ENCODE measurements at regions not wholly inside any gene's neighbourhood (a gene's known extent, or its start where the extent isn't known, plus 50 kb on each side); places are given as distances from the start of the nearest gene placed in this dataset.
A peak's percentile ranks its signal among the peaks of the same experiment; 100 is the strongest.
"Not testable (repeated sequence)": the region's sequence is repeated elsewhere in the genome, so short reads cannot be mapped to it uniquely, and the experiment has no call there.

- FAIRE-seq (no peak), DNase-seq (ENCODE audit: low spot score) (no peak)
Measured at GRCh38 chr16:48704710-48705109, 94.7 kb upstream of the N4BP1 start.

GRCh38 chr16:48687421-48688038, 77.5 kb upstream of the N4BP1 start:
- peak; percentile 82 for DNase-seq (ENCODE audit: low spot score)
- no peak for FAIRE-seq

- FAIRE-seq (no peak), DNase-seq (ENCODE audit: low spot score) (no peak)
Measured at GRCh38 chr16:48684148-48684547, 74.2 kb upstream of the N4BP1 start.

GRCh38 chr16:48682971-48683370, 73.0 kb upstream of the N4BP1 start:
- no peak for FAIRE-seq

GRCh38 chr16:48681520-48681919, 71.5 kb upstream of the N4BP1 start:
- FAIRE-seq (no peak), DNase-seq (ENCODE audit: low spot score) (no peak)

More at GRCh38 chr16:48682971-48683370, 73.0 kb upstream of the N4BP1 start:
- DNase-seq (ENCODE audit: low spot score), result no peak

- FAIRE-seq (no peak), DNase-seq (ENCODE audit: low spot score) (no peak)
Measured at GRCh38 chr16:48680881-48681280, 70.9 kb upstream of the N4BP1 start.

- FAIRE-seq (no peak), DNase-seq (ENCODE audit: low spot score) (no peak)
Measured at GRCh38 chr16:48676836-48677235, 66.9 kb upstream of the N4BP1 start.

GRCh38 chr16:48668184-48668583, 58.2 kb upstream of the N4BP1 start:
- not testable (repeated sequence) for FAIRE-seq; DNase-seq (ENCODE audit: low spot score)

- no peak for FAIRE-seq
- DNase-seq (ENCODE audit: low spot score), result no peak
Measured at GRCh38 chr16:48659940-48660339, 50.0 kb upstream of the N4BP1 start.
